GM12865 (cell line): ENCODE measurements at regions not wholly inside any gene's neighbourhood (a gene's known extent, or its start where the extent isn't known, plus 50 kb on each side); places are given as distances from the start of the nearest gene placed in this dataset.

Experiments used
- DNase-seq: peaks from one replicate; pipeline ENCODE4 v3.0.0; 2010; ENCODE audit warnings: low read depth
- H3K4me3 ChIP-seq: 2 replicates; pipeline ENCODE4 v1.5.1; 2011; ENCODE audit warnings: mild to moderate bottlenecking, low read depth, low read length, control low read depth
- TF ChIP-seq, protein P1 (sequence below): IDR thresholded peaks from 2 replicates; pipeline ENCODE4 v1.5.1; 2011; ENCODE audit warnings: low read length, control low read depth, low read depth, inconsistent platforms; ENCODE audit not compliant: insufficient read depth; ENCODE audit errors: missing control alignments

DNA sequence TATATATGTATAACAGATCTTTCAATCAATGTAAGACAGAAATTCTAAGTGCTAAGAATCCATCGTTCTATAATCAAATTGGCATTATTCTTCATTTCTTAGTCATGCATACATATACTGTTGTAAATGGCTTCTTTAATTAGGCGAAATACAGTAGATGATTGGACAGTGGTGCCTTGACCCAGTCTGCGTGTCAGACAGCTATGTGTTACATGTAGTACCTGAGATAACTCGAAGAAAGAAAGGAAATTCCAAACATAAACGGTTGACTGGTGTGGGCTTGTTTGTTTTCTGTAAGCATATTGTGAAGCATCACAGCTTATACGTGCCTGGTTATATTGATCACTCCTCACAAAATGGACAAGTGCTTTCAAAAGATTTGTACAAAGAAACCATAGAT, 210.5 kb downstream of the ETNK1 start:
- no peak overlapping the region for H3K4me3 ChIP-seq
- TF ChIP-seq, protein P1, sequence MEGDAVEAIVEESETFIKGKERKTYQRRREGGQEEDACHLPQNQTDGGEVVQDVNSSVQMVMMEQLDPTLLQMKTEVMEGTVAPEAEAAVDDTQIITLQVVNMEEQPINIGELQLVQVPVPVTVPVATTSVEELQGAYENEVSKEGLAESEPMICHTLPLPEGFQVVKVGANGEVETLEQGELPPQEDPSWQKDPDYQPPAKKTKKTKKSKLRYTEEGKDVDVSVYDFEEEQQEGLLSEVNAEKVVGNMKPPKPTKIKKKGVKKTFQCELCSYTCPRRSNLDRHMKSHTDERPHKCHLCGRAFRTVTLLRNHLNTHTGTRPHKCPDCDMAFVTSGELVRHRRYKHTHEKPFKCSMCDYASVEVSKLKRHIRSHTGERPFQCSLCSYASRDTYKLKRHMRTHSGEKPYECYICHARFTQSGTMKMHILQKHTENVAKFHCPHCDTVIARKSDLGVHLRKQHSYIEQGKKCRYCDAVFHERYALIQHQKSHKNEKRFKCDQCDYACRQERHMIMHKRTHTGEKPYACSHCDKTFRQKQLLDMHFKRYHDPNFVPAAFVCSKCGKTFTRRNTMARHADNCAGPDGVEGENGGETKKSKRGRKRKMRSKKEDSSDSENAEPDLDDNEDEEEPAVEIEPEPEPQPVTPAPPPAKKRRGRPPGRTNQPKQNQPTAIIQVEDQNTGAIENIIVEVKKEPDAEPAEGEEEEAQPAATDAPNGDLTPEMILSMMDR: no peak
- DNase-seq: no peak

DNA sequence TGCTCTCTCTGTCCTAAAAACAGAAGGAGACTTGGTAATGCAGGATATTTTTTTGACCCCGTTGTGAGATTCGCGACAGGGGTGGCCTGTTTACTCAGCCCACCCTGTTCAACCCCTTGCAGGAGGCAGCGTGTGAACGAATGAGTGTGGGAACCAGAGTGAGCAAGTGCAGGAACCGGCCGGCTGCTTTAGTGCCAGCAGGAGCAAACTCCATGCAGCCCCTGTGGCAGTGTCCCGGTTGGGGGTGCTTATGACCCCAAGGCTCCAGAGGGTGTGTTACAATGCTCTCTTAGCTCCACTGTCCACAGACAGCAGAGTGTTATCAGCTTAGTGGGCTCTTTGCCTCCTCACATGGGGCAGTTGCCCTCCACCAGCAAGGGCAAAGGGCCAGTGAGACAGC, 225.2 kb downstream of the ETNK1 start:
- no peak for DNase-seq
- TF ChIP-seq, protein P1: no peak
- H3K4me3 ChIP-seq: no peak overlapping the region

DNA sequence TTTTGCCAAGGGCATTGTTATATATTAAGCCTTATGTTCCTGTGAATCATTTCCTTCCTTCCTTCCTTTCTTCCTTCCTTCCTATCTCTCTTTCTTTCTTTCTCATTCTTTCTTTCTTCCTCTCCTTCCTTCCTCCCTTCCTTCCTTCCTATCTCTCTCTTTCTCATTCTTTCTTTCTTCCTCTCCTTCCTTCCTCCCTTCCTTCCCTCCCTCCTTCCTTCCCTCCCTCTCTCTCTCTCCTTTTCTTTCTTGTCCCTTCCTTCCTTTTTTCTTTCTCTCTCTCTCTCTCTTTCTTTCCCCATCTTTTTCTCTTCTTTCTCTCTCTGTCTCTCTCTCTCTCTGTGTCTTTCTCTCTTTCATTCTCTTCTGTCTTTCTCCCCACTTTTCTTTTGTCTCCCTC, 226.6 kb downstream of the ETNK1 start:
- no peak for DNase-seq
- no peak overlapping the region for H3K4me3 ChIP-seq
- TF ChIP-seq, protein P1: no peak

DNA sequence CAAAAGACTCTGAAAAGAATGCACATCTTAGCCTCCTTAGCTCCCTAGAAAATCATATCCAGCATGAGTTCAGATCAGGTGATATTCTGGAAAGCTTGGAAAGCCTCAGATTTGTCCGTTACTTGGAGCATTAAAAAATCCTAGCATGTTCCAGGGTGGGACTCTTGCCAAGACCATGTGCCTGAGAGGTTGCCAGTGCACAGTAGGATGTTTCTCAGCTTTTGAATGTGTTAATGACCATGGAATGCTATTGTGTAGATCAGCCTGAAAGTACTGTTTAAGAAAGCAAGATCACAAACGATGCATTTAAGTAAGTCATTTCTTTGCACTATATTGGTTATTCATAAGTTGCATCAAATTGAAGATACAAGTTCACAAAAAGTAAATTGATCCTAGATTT, 230.5 kb downstream of the ETNK1 start:
- DNase-seq: no peak
- no peak overlapping the region for H3K4me3 ChIP-seq
- TF ChIP-seq, protein P1: no peak

DNA sequence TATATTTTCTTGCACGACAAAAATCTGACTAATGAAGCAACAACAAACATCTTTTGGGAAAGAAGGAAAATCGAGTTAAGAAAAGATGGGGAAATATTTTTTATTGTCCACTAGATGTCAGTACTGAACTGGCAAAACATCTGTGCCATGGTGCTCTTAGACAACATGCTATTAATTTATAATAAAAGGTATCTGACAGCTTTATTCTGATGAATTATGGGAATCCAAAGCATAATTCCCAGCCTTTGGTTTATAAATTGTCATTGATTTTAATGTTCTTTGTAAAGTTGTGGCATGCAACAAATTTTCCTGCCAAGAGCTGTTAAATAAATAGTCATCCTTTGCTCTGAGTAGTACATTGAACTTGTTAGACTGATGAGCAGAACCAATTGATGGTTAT, 231.2 kb downstream of the ETNK1 start:
- DNase-seq: peak; percentile 9
- no peak overlapping the region for H3K4me3 ChIP-seq
- TF ChIP-seq, protein P1: peak; percentile 40

DNA sequence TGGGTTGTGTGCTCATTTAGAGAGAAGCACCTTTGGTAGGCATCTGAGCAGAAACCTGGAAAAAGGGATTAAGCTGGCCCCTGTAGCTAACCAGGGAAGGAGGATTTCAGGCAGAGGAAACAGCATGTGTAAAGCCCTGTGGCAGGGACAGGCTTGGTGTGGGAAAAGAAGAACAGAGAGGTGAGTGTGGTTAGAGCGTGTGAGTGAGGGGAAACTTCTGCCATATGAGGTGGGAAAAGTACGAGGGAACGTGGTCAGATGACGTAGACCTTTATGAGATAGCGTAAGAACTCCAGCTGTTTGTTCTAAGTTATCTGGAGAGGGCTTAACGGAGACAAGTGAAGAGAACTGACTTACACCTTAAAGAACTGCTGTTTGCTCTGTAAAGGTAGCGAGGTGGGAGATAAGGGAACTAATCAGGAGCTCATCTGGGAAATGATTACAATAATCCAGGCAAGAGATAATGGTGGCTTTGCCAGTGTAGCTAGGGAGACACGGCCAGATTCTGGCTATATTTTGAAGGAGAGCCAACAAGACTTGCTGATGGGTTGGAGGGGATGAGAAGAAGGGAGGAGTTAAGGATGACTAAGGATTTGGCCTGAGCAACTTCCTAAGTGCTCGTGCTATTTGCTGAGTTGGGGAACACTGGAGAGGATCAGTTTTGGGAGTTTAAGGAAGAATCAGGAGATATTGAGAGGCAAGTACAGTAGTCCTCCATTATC, 234.0 kb downstream of the ETNK1 start:
- peak; percentile 11 for DNase-seq
- TF ChIP-seq, protein P1: no peak
- no peak overlapping the region for H3K4me3 ChIP-seq

DNA sequence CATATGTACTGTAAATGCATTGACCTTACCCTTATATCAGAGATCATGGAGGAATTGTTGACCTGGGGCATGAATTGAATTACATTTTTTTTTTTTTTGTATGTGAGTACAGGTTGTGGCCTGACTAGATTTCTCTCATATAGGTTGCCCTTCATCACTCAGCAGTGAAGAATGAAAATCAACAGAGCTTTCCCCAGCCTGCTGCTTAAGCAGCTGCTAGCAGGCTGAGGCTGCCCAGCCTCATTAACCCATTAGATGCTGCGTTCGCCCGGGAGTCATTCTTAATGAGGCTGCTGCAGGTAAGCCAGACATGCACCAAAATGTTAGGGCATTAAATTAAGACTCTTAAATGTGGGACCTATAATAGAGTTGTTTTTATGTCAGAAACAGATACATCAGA, 236.0 kb downstream of the ETNK1 start:
- no peak for DNase-seq
- no peak overlapping the region for H3K4me3 ChIP-seq
- TF ChIP-seq, protein P1: no peak
